Tongue (tissue), 1 donor: ENCODE measurements at regions not wholly inside any gene's neighbourhood (a gene's known extent, or its start where the extent isn't known, plus 50 kb on each side); places are given as distances from the start of the nearest gene placed in this dataset.
"Not testable (repeated sequence)": the region's sequence is repeated elsewhere in the genome, so short reads cannot be mapped to it uniquely, and the experiment has no call there.

ENCODE experiments used
- DNase-seq: peaks from one replicate; pipeline ENCODE4 v3.0.0-alpha.2; 2015

DNA sequence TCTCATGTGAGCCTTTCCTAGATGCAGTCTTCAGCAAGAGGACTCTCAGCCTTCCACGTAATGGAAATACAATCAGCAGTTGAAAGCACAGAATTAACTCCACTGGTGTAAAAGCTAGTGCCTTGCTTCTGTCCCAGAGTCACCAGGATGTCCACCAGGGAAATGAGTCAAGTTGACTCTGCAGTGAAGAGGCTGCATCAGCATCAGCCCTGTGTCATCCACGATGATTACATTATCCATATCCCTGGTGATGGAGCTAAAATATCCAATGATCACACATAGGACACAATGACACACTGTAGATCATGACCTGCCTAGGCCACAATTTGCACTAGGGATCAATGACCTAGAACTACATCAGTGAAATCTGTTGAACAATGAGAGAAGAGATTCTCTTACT lies 262.4 kb downstream of the ERMARD start:
- no peak for DNase-seq

DNA sequence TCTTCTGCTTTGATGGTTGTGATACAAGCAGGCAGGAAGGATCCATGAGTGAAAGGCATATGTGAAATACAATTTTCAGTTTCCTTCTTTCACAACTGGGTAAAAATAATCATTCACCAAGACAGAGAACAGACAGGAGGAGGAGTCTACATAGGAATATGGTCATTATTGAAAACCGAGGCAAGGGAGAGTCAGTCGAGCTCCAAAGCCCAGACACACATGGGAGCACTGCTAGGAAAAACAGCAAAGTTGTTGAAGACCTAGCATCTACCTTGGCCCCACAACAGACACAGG lies 260.6 kb downstream of the ERMARD start:
- DNase-seq, result no peak

DNA sequence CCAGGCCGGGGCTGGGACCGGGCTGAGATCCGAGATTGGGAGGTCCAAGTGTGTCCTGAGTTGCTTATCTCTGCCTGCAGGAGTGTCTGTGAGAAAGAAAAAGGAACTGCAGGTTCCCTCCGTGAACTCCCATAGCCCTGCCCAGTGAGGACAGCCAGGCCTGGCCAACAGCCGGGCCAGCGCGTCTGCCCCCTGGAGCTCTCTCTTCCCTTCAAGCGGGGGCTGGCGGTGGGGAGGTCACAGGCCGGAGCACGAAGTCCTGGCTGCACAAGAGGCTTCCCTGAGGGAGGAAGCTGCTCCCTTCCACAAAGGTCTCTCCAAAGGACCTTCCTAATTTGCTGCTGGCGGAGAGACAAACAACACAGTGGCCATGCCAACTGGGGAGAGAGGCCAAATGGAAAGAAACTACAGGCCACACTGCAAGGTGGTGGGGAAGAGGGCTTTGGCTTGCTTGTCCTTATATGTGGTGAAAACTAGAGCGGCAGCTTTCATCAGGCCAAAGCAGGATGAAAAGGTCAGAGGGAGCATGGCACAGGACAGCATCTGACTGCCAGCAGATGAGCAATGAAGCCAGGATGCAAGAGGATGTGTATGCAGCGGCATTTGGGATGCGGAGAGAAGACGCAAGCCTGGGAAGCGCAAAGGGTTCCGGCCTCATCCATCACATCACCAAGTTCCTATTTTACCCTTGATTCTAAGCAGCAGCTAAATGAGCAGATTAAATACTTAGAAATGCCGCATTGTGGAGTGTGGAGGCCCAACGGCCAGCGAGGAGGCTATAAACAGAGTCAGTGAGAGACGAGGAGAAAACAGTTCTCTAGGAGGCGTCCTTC lies 260.0 kb downstream of the ERMARD start:
- no peak for DNase-seq

DNA sequence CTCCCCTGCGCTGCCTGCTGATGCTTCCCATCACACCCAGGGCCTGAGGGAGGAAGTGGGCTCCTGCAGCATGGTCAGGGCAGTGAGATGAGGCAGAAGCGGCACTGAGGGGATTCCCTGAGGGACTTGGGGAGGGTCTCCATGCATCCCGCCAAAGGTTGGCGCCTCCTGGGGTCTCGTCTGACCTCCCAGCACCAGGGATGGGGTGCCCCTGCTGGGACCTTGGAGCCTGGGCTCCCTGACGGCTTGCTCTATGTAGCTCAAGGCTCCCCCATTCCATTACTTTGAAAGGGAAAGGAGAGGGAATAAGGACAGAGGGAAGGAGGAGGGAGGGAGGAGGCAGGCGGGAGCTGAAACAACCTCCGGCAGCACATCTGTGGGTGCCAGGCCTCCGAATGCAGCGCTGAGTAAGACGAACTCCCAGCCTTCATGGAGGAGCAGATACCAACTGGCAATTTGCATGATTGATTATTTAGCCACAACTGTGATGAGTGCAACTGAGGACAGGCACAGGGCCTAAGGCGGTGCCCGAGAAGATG lies 259.3 kb downstream of the ERMARD start:
- no peak for DNase-seq

DNA sequence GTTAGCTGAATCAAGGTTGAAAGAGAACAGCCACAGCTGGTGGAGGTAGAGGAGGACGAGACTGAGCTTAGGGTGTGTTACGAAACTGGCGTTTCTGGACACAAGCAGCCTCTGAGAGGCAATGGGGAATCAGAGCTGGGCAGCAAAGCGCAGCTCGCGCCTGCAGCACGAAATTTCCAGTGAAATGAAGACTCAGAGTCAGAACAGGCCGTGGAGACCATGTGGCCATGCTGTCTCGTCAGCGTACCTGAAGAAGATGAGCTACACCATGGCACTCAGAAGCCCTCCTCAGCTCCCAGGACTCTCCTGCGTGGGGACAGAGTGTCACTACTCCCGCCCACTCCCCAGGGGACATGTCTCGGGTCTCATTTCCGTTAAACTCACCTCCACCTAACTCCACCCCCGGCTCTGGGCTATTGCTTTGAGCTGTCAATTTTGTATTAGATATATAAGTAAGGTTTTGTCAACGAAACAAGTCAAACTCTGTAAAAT lies 256.9 kb downstream of the ERMARD start:
- no peak for DNase-seq

DNA sequence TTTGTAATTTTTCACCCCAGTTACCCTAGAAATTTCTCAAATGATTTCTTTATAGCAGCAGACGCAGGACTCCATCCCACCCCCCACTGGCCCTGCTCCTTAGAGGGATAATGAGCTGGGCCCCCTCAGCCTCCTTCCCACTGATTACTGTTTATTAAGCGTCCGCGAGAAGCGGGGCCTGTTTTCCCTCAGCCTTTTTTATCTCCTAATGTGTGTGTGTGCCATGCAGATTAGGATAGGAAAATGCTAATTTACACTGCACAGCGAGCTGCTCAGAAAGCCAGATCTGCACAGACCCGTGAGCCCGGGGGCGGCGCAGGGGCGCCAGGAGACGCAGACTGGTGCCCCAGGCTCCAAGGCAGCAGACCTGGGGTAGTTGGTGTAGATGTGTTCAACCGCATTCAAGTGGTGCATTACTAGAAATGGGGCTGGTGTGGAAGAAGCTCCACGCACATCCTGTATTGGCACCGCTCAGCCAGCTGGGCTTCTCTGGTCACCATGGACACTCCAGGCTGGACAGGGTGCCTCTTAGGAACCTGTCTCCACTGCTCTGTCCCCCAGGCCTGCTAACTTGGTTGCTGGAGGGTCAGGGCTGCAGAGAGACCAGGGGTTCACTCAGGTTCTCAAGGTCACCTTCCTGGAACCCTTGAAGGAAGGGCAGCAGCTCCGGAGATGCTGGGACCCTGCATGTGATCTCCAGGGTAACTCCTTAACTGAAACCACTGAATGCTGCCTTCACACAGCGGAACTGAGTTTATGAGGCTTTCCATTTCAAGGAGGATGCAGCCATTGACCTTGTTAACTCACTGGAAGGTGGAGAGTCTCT lies 256.3 kb downstream of the ERMARD start:
- DNase-seq, result no peak

GRCh38 chr6:170006900-170007467 lies 255.6 kb downstream of the ERMARD start:
- DNase-seq, result peak; percentile 37

DNA sequence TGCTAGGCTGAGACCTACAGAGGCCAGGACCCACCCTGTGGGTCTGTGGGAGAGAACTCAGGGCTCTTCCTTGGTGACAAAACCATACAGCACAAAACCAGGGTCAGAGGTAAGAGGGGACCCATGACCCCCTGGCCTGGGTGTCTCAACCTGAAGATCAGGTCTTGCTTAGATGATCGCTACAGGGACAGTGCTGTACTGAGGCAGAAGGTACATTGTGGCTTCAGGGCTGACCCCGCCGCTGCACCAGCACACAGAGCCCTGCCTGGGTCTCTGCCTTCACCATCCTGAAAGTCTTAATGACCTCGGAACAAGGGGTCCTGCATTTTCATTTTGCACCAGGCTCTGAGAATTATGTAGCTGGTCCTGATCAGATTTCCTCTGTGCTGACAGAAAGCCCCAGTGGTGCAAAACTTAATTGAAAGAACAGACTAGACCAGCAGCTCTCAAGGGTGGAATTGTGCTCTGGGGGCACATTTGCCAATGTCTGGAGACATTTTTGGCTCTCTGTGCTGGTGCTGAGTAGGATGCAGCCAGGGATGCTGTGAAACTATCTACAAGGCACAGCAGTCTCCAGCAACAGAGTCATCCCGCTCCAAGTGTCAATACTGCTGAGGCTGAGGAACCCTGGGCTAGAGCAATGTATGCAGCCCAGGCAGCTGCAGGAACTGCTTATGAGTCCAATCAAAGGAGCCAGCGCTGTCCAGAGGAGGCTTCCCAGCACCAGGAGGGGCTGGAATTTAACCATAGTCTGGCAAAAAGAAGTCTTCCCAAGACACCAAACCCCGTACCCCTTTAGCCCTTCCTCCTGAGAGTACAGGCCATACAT lies 254.9 kb downstream of the ERMARD start:
- no peak for DNase-seq

DNA sequence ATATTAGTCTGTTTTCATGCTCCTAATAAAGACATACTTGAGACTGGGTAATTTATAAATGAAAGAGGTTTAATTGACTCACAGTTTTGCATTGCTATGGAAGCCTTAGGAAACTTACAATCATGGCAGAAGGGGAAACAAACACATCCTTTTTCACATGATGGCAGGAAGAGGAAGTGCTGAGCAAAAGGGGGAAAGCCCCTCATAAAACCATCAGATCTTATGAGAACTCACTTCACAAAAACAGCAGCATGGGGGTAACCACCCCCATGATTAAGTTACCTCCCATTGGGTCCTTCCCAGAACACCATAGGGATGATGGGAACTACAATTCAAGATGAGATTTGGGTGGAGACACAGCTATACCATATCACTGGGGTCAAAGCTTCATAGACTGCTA lies 254.2 kb downstream of the ERMARD start:
- no peak for DNase-seq

GRCh38 chr6:170004585-170005210 lies 253.3 kb downstream of the ERMARD start:
- no peak for DNase-seq

DNA sequence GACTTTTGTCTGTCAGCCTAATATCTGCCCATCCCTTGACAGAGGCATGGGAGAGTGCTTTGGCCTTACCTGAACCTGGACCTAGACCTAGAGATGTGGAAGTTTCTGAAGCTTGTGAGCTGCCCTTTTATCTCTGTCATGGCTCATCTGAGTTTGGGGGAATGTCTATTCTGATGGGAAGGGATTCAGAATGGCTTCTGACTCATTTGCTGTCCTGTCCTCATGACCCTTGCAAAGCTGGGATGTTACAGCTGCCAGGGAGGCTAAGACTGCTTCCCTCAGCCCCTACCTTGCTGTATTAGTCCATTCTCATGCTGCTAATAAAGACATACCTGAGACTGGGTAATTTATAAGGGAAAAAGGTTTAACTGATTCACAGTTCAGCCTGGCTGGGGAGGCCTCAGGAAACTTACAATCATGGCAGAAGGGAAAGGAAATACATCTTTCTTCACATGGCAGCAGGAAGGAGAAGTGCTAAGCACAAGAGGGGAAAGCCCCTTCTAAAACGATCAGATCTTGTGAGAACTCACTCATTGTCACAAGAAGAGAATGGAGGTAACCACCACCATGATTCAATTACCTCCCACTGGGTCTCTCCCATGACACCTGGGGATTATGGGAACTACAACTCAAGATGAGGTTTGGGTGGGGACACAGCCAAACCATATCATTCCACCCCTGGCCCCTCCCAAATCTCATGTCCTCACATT lies 252.2 kb downstream of the ERMARD start:
- DNase-seq, result no peak

DNA sequence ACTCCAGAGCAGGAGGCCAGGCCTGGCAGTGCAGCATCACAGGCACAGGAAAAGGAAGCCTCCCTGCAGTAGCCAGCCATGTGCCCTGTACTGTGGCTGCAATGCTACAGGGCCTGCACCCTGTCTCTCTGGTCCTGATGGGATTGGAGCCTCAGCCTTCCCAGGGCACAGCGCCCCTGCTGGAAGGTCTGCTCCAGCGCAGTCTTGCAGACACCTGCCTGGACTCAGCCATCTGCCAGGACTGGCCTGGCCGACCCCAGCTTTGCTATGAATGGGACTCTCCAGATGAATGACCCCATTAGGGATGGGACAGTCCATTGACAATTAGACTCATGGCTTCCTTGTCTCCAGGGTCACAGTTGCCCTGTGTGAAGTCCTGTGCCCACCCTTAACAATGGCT lies 251.6 kb downstream of the ERMARD start:
- DNase-seq, result no peak

DNA sequence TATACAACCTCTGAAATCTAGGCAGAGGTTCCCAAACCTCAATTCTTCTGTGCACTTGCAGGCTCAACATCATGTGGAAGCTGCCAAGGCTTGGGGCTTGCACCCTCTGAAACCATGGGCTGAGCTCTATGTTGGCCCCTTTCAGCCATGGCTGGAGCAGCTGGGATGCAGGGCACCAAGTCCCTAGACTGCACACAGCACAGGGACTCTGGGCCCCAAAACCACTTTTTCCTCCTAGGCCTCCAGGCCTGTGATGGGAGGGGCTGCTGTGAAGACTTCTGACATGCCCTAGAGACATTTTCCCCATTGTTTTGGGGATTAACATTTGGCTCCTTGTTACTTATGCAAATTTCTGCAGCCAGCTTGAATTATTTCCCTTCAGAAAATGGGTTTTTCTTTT lies 250.4 kb downstream of the ERMARD start:
- not testable (repeated sequence) for DNase-seq

DNA sequence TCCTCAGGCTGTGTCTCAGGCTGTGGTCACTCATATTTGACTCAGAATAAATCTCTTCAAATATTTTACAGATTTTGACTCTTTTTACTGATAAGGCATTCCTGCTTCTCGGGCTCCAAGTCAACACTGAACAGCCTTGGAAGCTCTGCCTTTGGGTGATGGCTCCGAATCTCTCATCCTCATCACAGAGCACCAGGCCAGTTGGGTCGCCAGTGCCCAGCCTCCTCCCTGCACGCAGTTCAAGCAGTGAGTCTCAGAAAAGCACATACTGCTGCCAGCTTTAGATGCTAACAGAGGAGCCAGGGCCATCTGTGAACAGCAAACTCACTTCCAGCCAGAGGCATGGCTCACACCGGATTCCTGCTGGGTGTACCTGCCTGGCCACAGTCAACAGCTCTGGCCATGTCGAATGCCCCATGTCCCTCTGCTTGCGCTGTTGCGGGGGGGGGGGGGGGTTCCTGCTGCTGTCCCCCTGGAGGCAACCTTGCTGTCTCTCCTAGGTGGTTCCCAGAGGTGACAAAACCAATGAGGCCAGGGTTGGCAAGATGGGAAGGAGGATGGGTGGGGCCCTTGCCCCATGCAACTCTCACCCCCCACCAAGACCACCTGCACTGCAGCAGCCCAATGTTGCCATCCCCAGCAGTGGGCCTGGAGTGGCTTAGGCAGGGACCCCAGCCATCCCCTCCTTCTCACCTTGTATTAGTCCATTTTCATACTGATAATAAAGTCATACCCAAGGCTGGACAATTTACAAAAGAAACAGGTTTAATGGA lies 248.8 kb downstream of the ERMARD start:
- no peak for DNase-seq

DNA sequence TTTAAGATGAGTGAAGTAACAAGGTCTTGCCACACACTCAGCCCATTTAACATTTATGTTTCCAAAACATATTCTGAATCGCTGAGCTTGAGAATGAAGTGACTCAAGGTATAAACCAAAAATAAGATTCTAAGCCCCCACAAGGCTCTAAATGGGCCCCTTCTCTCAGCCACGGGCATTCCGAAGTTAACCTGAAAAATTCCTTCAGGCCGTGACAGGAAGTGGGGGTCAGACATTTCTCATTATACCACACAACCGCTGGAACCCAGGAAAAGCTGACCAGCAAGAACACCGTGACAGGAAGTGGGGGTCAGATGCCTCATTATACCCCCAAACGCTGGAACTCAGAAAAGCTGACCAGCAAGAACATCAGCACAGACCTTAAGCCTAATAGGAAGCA lies 247.9 kb downstream of the ERMARD start:
- DNase-seq, result no peak

- no peak for DNase-seq
Observed at GRCh38 chr6:169998457-169998856, 247.0 kb downstream of the ERMARD start.

DNA sequence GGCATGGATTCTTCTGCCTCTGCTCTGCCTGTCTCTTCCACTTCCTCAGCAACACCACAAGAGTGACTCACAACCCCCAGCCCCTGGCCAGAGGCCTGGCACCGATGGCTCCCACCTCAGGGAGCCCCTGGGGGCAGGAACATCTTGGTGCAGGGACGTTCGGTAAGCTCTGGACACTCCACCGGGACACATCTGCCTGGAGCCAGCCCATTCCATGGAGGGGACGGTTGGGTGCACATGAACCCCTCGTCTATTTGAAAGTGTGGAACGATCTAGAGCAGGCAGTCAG lies 246.5 kb downstream of the ERMARD start:
- DNase-seq, result no peak

- no peak for DNase-seq
Observed at GRCh38 chr6:169997187-169997929, 245.9 kb downstream of the ERMARD start.

- DNase-seq, result no peak
Observed at GRCh38 chr6:169996378-169997051, 245.1 kb downstream of the ERMARD start.
